A549 (cell line): ENCODE measurements at regions not wholly inside any gene's neighbourhood (a gene's known extent, or its start where the extent isn't known, plus 50 kb on each side); places are given as distances from the start of the nearest gene placed in this dataset.
"Not testable (repeated sequence)": the region's sequence is repeated elsewhere in the genome, so short reads cannot be mapped to it uniquely, and the experiment has no call there.

Experiments
- ATAC-seq, 2 experiments: fragments of 200-7000 bp in 1 of 2; fragments of >200 bp in 1 of 2; cut with Nextera tagmentation in 1 of 2; cut with Tn5 transposase in 1 of 2; 3 replicates each; pipeline versions ENCODE4 v1.8.0 to v1.9.1; 2018 to 2020; ENCODE audit warnings: mild to moderate bottlenecking in 1 of 2, moderate library complexity in 1 of 2
- CTCF ChIA-PET: fragments of 300-600 bp; sonication (Branson Sonifier 250); formaldehyde crosslinking; extraction: SDS; loops from one replicate; lab custom pipeline; 2021; ENCODE audit warnings: antibody characterized with exemption, inconsistent platforms; lab: Yijun Ruan, JAX
- POLR2A ChIA-PET: fragments of 350-600 bp; formaldehyde crosslinking; extraction: SDS; loops from one replicate; lab custom pipeline; 2021; ENCODE audit warnings: antibody characterized with exemption, inconsistent platforms; lab: Yijun Ruan, JAX
- DNase-seq, 2 experiments: peaks; one replicate each; pipeline versions ENCODE4 v3.0.0 to v3.0.0-alpha.2; 2011 to 2016; ENCODE audit warnings: low read depth in 1 of 2, low spot score in 1 of 2
- FAIRE-seq: peaks from 2 replicates; lab custom pipeline; 2011; peaks lifted over from hg19 to GRCh38; lab: Jason Lieb, UNC
- H3K27ac ChIP-seq, 2 experiments: fragments of >200 bp; sonication (Bioruptor Twin); formaldehyde crosslinking; 3 replicates each; pipeline ENCODE4 v1.5.1; 2016 to 2017
- H3K4me1 ChIP-seq: fragments of >200 bp; sonication (Bioruptor Twin); formaldehyde crosslinking; 3 replicates; pipeline ENCODE4 v1.6.1; 2016
- H3K4me2 ChIP-seq: fragments of >200 bp; sonication (Bioruptor Twin); formaldehyde crosslinking; 3 replicates; pipeline ENCODE4 v1.6.1; 2016
- H3K4me3 ChIP-seq: fragments of >200 bp; sonication (Bioruptor Twin); formaldehyde crosslinking; 3 replicates; pipeline ENCODE4 v1.5.1; 2016
- H3K9me3 ChIP-seq: fragments of >200 bp; sonication (Bioruptor Twin); formaldehyde crosslinking; 3 replicates; pipeline ENCODE4 v1.6.1; 2016
- CBX2 ChIP-seq: fragments of 200-600 bp; sonication (generic); IDR thresholded peaks from 2 replicates; pipeline ENCODE4 v1.6.1; 2016; ENCODE audit warnings: low read depth, mild to moderate bottlenecking, borderline replicate concordance
- CBX8 ChIP-seq: fragments of 200-600 bp; sonication (generic); IDR thresholded peaks from 2 replicates; pipeline ENCODE4 v1.6.1; 2016
- CHD4 ChIP-seq: fragments of 200-600 bp; sonication (generic); IDR thresholded peaks from 2 replicates; pipeline ENCODE4 v1.6.1; 2016; ENCODE audit warnings: antibody characterized with exemption, mild to moderate bottlenecking, borderline replicate concordance
- EP300 ChIP-seq, 2 experiments: fragments of >200 bp; sonication (Bioruptor Twin); formaldehyde crosslinking; IDR thresholded peaks; 2 replicates in 1 of 2; 3 replicates in 1 of 2; pipeline ENCODE4 v1.6.1; 2016 to 2017
- FOSL2 ChIP-seq, 2 experiments: fragments of 450-650 bp in 1 of 2; fragments of >200 bp in 1 of 2; sonication (Bioruptor Twin) in 1 of 2; formaldehyde crosslinking; IDR thresholded peaks; 2 replicates each; pipeline versions ENCODE4 v1.5.0 to v1.6.1; 2016 to 2020; ENCODE audit warnings: mild to moderate bottlenecking in 1 of 2, moderate library complexity in 1 of 2
- FOXS1 ChIP-seq: fragments of 250-450 bp; sonication (Bioruptor Pico); IDR thresholded peaks from 2 replicates; pipeline ENCODE4 v1.5.0; 2020; ENCODE audit warnings: mild to moderate bottlenecking, moderate library complexity
- HDAC2 ChIP-seq: fragments of 200-600 bp; sonication (generic); IDR thresholded peaks from 2 replicates; pipeline ENCODE4 v1.6.1; 2016
- HOXB5 ChIP-seq: fragments of 250-450 bp; sonication (Bioruptor Pico); IDR thresholded peaks from 2 replicates; pipeline ENCODE4 v1.5.0; 2020; ENCODE audit warnings: mild to moderate bottlenecking, moderate library complexity
- JUN ChIP-seq, 2 experiments: fragments of >200 bp; sonication (Bioruptor Twin); formaldehyde crosslinking; IDR thresholded peaks; 2 replicates in 1 of 2; 3 replicates in 1 of 2; pipeline ENCODE4 v1.6.1; 2016 to 2017
- JUNB ChIP-seq: fragments of >200 bp; sonication (Bioruptor Twin); formaldehyde crosslinking; IDR thresholded peaks from 2 replicates; pipeline ENCODE4 v1.6.1; 2016
- KDM5A ChIP-seq: fragments of 200-600 bp; sonication (generic); IDR thresholded peaks from 2 replicates; pipeline ENCODE4 v1.6.1; 2016; ENCODE audit warnings: antibody characterized with exemption, mild to moderate bottlenecking
- POLR2A ChIP-seq: IDR thresholded peaks from 2 replicates; pipeline ENCODE4 v1.6.1; 2012; ENCODE audit warnings: mild to moderate bottlenecking, low read length
- RARB ChIP-seq: fragments of 250-450 bp; sonication (Bioruptor Pico); IDR thresholded peaks from 2 replicates; pipeline ENCODE4 v1.8.0; 2021; ENCODE audit warnings: mild to moderate bottlenecking, moderate library complexity
- RCOR1 ChIP-seq: fragments of 150-350 bp; IDR thresholded peaks from 2 replicates; pipeline ENCODE4 v1.6.1; 2014; ENCODE audit warnings: antibody characterized with exemption, low read length, low read depth
- RFX5 ChIP-seq: fragments of 450-650 bp; IDR thresholded peaks from 2 replicates; pipeline ENCODE4 v1.7.1; 2014; ENCODE audit warnings: antibody characterized with exemption, mild to moderate bottlenecking, moderate library complexity
- SREBF2 ChIP-seq: fragments of 450-650 bp; IDR thresholded peaks from 2 replicates; pipeline ENCODE4 v1.6.1; 2014; ENCODE audit warnings: mild to moderate bottlenecking, moderate library complexity
- ZC3H11A ChIP-seq: fragments of 450-650 bp; IDR thresholded peaks from 2 replicates; pipeline ENCODE4 v1.6.1; 2014; ENCODE audit warnings: antibody characterized with exemption, mild to moderate bottlenecking
- ZNF302 ChIP-seq: fragments of 250-450 bp; sonication (Bioruptor Pico); IDR thresholded peaks from 2 replicates; pipeline ENCODE4 v1.9.0; 2021; ENCODE audit warnings: inconsistent platforms, mild to moderate bottlenecking, moderate library complexity
- ZSCAN20 ChIP-seq: fragments of 250-450 bp; sonication (Bioruptor Pico); IDR thresholded peaks from 2 replicates; pipeline ENCODE4 v1.8.0; 2022; ENCODE audit warnings: mild to moderate bottlenecking, moderate library complexity
- WGBS: methylation state at CpG from one replicate; pipeline ENCODE4 v1.1.6; 2017; ENCODE audit errors: missing lambda C conversion rate; 5-methylcytosine and 5-hydroxymethylcytosine counted together
- TF ChIP-seq, protein P1 (sequence below): fragments of >200 bp; sonication (Bioruptor Twin); formaldehyde crosslinking; IDR thresholded peaks from 2 replicates; pipeline ENCODE4 v1.6.1; 2016
- TF ChIP-seq, protein P2 (sequence below): fragments of 250-450 bp; sonication (Bioruptor Pico); IDR thresholded peaks from 2 replicates; pipeline ENCODE4 v1.5.0; 2020; ENCODE audit warnings: low read depth, mild to moderate bottlenecking, moderate library complexity

DNA sequence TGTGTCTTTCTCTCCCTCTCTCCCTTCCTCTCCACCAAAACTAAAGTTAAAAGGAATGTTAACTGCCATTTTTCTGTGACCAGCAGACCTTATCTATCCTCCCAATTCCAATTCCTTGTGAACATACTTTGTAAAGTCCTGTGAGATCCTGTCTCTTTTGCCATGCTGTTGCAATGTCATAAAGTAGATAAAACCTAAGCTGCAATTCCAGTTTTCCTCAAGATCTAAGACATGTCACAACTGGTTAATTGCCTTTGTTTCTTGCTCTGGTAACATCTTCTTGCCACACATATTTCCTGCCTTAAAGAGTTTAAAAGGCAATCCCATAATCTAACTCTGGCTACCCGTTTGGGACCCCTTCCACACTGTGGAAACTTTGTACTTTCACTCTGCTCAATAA, 188.7 kb downstream of the PYDC2 start:
- no peak for ATAC-seq
- no peak for TF ChIP-seq CBX2
- no peak for TF ChIP-seq ZSCAN20
- TF ChIP-seq KDM5A = no peak
- no peak for TF ChIP-seq HOXB5 (CRISPR knock-in tag)
- TF ChIP-seq FOXS1 (CRISPR knock-in tag) = no peak
- no peak for TF ChIP-seq POLR2A
- TF ChIP-seq FOSL2 (IDR thresholded peaks at IDR 0.05) = no peak
- TF ChIP-seq FOSL2 (CRISPR knock-in tag; IDR thresholded peaks at IDR 0.05) = no peak
- no peak for TF ChIP-seq JUN (IDR thresholded peaks at IDR 0.05)
- no peak for TF ChIP-seq ZC3H11A
- TF ChIP-seq, protein P1, sequence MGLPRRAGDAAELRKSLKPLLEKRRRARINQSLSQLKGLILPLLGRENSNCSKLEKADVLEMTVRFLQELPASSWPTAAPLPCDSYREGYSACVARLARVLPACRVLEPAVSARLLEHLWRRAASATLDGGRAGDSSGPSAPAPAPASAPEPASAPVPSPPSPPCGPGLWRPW = no peak
- TF ChIP-seq, protein P2, sequence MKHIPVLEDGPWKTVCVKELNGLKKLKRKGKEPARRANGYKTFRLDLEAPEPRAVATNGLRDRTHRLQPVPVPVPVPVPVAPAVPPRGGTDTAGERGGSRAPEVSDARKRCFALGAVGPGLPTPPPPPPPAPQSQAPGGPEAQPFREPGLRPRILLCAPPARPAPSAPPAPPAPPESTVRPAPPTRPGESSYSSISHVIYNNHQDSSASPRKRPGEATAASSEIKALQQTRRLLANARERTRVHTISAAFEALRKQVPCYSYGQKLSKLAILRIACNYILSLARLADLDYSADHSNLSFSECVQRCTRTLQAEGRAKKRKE (CRISPR knock-in tag) = no peak
- no peak for TF ChIP-seq JUNB
- Histone ChIP-seq H3K4me2 (no peak overlapping the region), H3K27ac (no peak overlapping the region), H3K9me3 (no peaks in the 10 kb centered on the region), H3K4me1 (no peaks in the 10 kb centered on the region), H3K4me3 (no peak overlapping the region)
- FAIRE-seq = no peak
- ChIA-PET CTCF (no interaction called here), POLR2A (no interaction called here)
- no peak for DNase-seq
- 0% methylated on average over 1 of the region's 1 CpG for WGBS

DNA sequence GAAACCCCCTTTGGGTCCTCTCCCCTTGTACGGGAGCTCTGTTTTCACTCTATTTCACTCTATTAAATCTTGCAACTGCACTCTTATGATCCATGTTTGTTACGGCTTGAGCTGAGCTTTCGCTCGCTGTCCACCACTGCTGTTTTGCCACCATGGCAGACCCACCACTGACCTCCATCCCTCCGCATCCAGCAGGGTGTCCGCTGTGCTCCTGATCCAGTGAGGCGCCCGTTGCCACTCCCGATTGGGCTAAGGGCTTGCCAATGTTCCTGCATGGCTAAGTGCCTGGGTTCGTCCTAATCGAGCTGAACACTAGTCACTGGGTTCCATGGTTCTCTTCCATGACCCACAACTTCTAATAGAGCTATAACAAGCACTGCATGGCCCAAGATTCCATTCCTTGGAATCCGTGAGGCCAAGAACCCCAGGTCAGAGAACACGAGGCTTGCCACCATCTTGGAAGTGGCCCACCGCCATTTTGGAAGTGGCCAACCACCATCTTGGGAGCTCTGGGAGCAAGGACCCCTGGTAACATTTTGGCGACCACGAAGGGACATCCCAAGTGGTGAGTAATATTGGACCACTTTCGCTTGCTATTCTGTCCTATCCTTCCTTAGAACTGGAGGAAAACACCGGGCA, 197.9 kb downstream of the PYDC2 start:
- FAIRE-seq, H3K27ac ChIP-seq, DNase-seq, H3K4me3 ChIP-seq, ATAC-seq, POLR2A ChIA-PET, H3K4me2 ChIP-seq, H3K4me1 ChIP-seq, H3K9me3 ChIP-seq, CTCF ChIA-PET: not testable (repeated sequence)
- 60% methylated on average over 18 of the region's 18 CpGs for WGBS

DNA sequence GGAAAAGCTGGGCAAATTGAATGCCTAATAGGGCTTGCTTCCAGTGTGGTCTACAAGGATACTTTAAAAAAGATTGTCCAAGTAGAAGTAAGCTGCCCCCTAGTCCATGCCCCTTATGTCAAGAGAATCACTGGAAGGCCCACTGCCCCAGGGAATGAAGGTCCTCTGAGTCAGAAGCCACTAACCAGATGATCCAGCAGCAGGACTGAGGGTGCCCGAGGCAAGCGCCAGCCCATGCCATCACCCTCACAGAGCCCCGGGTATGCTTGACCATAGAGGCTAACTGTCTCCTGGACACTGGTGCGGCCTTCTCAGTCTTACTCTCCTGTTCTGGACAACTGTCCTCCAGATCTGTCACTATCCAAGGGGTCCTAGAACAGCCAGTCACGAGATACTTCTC, 201.2 kb downstream of the PYDC2 start:
- H3K4me1 ChIP-seq, H3K4me3 ChIP-seq, POLR2A ChIA-PET, DNase-seq, ATAC-seq, H3K9me3 ChIP-seq, CTCF ChIA-PET, FAIRE-seq, H3K4me2 ChIP-seq, H3K27ac ChIP-seq: not testable (repeated sequence)
- 56% methylated on average over 5 of the region's 5 CpGs for WGBS

DNA sequence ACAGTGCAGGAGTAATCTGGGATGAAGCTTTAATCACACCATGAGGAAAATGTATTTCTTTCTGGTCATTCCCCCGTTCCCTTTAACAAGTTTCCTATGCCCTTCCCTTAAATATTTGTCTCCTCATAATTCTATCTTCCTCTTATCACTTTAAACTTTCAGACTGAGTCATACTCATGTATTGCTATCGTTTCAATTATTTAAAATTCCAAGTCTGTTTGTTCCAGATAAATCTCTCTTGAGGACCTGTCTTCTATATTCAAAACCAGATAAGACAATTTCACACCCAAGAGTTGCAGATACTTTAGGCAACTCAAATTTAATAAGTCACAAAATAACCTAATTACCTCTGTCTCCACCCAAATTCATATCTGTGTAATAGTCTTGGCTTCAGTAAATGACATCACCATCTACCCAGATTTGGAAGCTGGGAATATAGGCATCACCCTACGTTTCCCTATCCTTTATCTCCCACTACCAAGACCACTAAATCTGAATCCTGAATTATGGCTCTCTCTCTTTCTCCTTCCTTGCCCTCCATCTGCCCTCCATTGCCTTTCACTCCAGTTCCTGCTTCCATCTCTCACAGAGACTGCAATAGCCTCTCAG, 220.1 kb downstream of the PYDC2 start:
- 4% methylated on average over 3 of the region's 3 CpGs for WGBS
- CTCF ChIA-PET = no interaction called here
- POLR2A ChIA-PET = no interaction called here
- Histone ChIP-seq H3K4me3 (no peak overlapping the region), H3K27ac (no peak overlapping the region), H3K9me3 (no peaks in the 10 kb centered on the region), H3K4me1 (no peaks in the 10 kb centered on the region), H3K4me2 (no peak overlapping the region)
- FAIRE-seq (no peak), DNase-seq (no peak), ATAC-seq (no peak)
- TF ChIP-seq RARB (CRISPR knock-in tag) (no peak), ZNF302 (CRISPR knock-in tag) (no peak), SREBF2 (no peak), RCOR1 (no peak), EP300 (IDR thresholded peaks at IDR 0.05) (no peak), CBX8 (no peak), HDAC2 (no peak), RFX5 (no peak), CHD4 (no peak)
